UCSD-AML1 (cell line): ENCODE measurements at regions not wholly inside any gene's neighbourhood (a gene's known extent, or its start where the extent isn't known, plus 50 kb on each side); places are given as distances from the start of the nearest gene placed in this dataset.

ENCODE experiments used
- DNase-seq: peaks from one replicate; lab custom pipeline; 2025; ENCODE audit not compliant: unreplicated experiment; lab: John Stamatoyannopoulos, UW

GRCh38 chr3:147925272-147925671, 516.1 kb downstream of the ZIC1 start:
- DNase-seq = no peak

GRCh38 chr3:147930232-147930807, 521.2 kb downstream of the ZIC1 start:
- no peak for DNase-seq

GRCh38 chr3:147934451-147935180, 525.5 kb downstream of the ZIC1 start:
- no peak for DNase-seq

GRCh38 chr3:147937341-147937740, 528.2 kb downstream of the ZIC1 start:
- DNase-seq = no peak

- DNase-seq = no peak
These were observed 528.7 kb downstream of the ZIC1 start for GRCh38 chr3:147937891-147938290.

- DNase-seq = no peak
These were observed 530.3 kb downstream of the ZIC1 start for GRCh38 chr3:147939425-147939824.

GRCh38 chr3:147939839-147940238, 530.7 kb downstream of the ZIC1 start:
- DNase-seq = no peak

- no peak for DNase-seq
These were observed 531.4 kb downstream of the ZIC1 start for GRCh38 chr3:147940405-147941193.

GRCh38 chr3:147941969-147942368, 532.8 kb downstream of the ZIC1 start:
- no peak for DNase-seq

GRCh38 chr3:147943265-147943945, 534.2 kb downstream of the ZIC1 start:
- no peak for DNase-seq

- DNase-seq = peak; percentile 10
These were observed 536.9 kb downstream of the ZIC1 start for GRCh38 chr3:147945968-147946519.

GRCh38 chr3:147956615-147957014, 547.5 kb downstream of the ZIC1 start:
- no peak for DNase-seq

GRCh38 chr3:147958754-147959153, 549.6 kb downstream of the ZIC1 start:
- no peak for DNase-seq

- no peak for DNase-seq
These were observed 551.6 kb downstream of the ZIC1 start for GRCh38 chr3:147960786-147961185.

GRCh38 chr3:147962408-147963164, 553.4 kb downstream of the ZIC1 start:
- no peak for DNase-seq

GRCh38 chr3:147963711-147964110, 554.5 kb downstream of the ZIC1 start:
- no peak for DNase-seq

GRCh38 chr3:147975165-147975564, 566.0 kb downstream of the ZIC1 start:
- no peak for DNase-seq

- DNase-seq = no peak
These were observed 567.8 kb downstream of the ZIC1 start for GRCh38 chr3:147977001-147977400.

GRCh38 chr3:147987549-147987948, 578.4 kb downstream of the ZIC1 start:
- no peak for DNase-seq

GRCh38 chr3:147989344-147989743, 580.2 kb downstream of the ZIC1 start:
- no peak for DNase-seq
